BJ (cell line): ENCODE measurements at regions not wholly inside any gene's neighbourhood (a gene's known extent, or its start where the extent isn't known, plus 50 kb on each side); places are given as distances from the start of the nearest gene placed in this dataset.

ENCODE experiments used
- CTCF ChIA-PET: fragments of 350-600 bp; formaldehyde crosslinking; extraction: SDS; loops from one replicate; lab custom pipeline; 2021; ENCODE audit warnings: antibody characterized with exemption, inconsistent platforms; lab: Yijun Ruan, JAX
- POLR2A ChIA-PET: fragments of 300-600 bp; sonication (Branson Sonifier 250); formaldehyde crosslinking; extraction: SDS; loops from one replicate; lab custom pipeline; 2021; ENCODE audit warnings: antibody characterized with exemption; lab: Charles Lee
- DNase-seq: peaks from one replicate; pipeline ENCODE4 v3.0.0-alpha.2; 2011; ENCODE audit warnings: low read depth
- H3K27me3 ChIP-seq: 2 replicates; pipeline ENCODE4 v1.6.0; 2011; ENCODE audit warnings: low read length; ENCODE audit not compliant: control insufficient read depth, insufficient read depth
- H3K36me3 ChIP-seq: 2 replicates; pipeline ENCODE4 v1.5.1; 2011; ENCODE audit warnings: low read length; ENCODE audit not compliant: control insufficient read depth, insufficient read depth
- H3K4me3 ChIP-seq: 2 replicates; pipeline ENCODE4 v1.5.1; 2011; ENCODE audit warnings: low read depth, mild to moderate bottlenecking, control low read depth, low read length
- TF ChIP-seq, protein P1 (sequence below): IDR thresholded peaks from 2 replicates; pipeline ENCODE4 v1.5.1; 2011; ENCODE audit warnings: low read depth, mild to moderate bottlenecking, control low read depth, inconsistent platforms, low read length, moderate library complexity; ENCODE audit not compliant: insufficient read depth

GRCh38 chr1:90396917-90397316 is 320.2 kb downstream of the BARHL2 start:
- ChIA-PET POLR2A (no interaction called here), CTCF (no interaction called here)
- no peaks in the 10 kb centered on the region for H3K36me3 ChIP-seq
- TF ChIP-seq, protein P1, sequence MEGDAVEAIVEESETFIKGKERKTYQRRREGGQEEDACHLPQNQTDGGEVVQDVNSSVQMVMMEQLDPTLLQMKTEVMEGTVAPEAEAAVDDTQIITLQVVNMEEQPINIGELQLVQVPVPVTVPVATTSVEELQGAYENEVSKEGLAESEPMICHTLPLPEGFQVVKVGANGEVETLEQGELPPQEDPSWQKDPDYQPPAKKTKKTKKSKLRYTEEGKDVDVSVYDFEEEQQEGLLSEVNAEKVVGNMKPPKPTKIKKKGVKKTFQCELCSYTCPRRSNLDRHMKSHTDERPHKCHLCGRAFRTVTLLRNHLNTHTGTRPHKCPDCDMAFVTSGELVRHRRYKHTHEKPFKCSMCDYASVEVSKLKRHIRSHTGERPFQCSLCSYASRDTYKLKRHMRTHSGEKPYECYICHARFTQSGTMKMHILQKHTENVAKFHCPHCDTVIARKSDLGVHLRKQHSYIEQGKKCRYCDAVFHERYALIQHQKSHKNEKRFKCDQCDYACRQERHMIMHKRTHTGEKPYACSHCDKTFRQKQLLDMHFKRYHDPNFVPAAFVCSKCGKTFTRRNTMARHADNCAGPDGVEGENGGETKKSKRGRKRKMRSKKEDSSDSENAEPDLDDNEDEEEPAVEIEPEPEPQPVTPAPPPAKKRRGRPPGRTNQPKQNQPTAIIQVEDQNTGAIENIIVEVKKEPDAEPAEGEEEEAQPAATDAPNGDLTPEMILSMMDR: no peak
- DNase-seq: no peak
- H3K4me3 ChIP-seq: no peak overlapping the region
- H3K27me3 ChIP-seq: no peaks in the 10 kb centered on the region

- ChIA-PET POLR2A (no interaction called here), CTCF (no interaction called here)
- TF ChIP-seq, protein P1: no peak
- Histone ChIP-seq H3K36me3 (no peaks in the 10 kb centered on the region), H3K27me3 (no peaks in the 10 kb centered on the region), H3K4me3 (no peak overlapping the region)
- no peak for DNase-seq
These were observed 322.9 kb downstream of the BARHL2 start for GRCh38 chr1:90394247-90394646.

DNA sequence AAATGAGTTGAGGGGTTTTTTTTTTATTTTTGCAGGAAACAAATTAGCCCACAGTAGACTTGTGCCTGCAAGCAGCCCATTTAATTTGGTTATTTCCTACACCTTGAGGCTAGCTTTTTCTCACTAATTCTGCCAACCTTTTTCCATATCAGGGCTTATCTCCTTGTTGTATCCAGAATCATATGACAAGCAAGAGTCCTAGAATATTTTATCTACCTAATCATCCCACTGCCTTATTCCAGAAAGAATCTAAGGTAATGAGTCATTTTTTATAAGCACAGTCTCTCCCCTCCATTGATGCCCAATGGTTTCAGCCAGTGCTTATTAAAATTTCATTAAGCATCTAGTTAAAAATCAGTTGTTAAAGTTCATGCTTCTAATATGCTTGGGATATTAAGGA is 324.1 kb downstream of the BARHL2 start:
- no peaks in the 10 kb centered on the region for H3K27me3 ChIP-seq
- CTCF ChIA-PET: no interaction called here
- no peak overlapping the region for H3K4me3 ChIP-seq
- DNase-seq: no peak
- POLR2A ChIA-PET: no interaction called here
- no peaks in the 10 kb centered on the region for H3K36me3 ChIP-seq
- TF ChIP-seq, protein P1: no peak

DNA sequence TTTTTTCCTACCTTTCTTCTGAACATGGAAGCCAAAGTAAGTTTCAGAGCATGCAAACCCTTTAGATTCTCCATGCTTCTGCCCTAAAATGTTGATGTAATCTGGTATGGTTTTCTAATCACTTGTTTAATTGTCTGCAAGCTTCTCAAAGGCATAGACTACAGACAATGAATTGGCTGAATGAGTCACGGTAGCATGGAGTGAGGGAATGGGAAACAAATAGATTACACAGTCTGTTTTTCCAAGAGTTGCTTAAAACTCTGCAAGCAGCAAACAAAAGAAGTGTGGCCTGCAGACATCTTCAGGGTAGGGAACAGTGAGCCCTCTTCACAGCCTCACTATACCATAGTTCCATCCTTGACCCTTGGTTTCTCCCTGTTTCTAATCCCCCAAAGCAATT is 326.0 kb downstream of the BARHL2 start:
- CTCF ChIA-PET: no interaction called here
- POLR2A ChIA-PET: no interaction called here

GRCh38 chr1:90387805-90388204 is 329.3 kb downstream of the BARHL2 start:
- TF ChIP-seq, protein P1: no peak
- POLR2A ChIA-PET: no interaction called here
- CTCF ChIA-PET: no interaction called here
- no peak for DNase-seq
- H3K36me3 ChIP-seq: no peaks in the 10 kb centered on the region
- no peak overlapping the region for H3K4me3 ChIP-seq
- no peaks in the 10 kb centered on the region for H3K27me3 ChIP-seq

More for the DNA sequence above, 326.0 kb downstream of the BARHL2 start:
- DNase-seq: no peak
- Histone ChIP-seq H3K27me3 (no peaks in the 10 kb centered on the region), H3K4me3 (no peak overlapping the region), H3K36me3 (no peaks in the 10 kb centered on the region)
- TF ChIP-seq, protein P1: no peak
